MM.1S (cell line): ENCODE measurements at regions not wholly inside any gene's neighbourhood (a gene's known extent, or its start where the extent isn't known, plus 50 kb on each side); places are given as distances from the start of the nearest gene placed in this dataset.

Source experiments
- DNase-seq: peaks from one replicate; pipeline ENCODE4 v3.0.0-alpha.2; 2015
- H2AFZ ChIP-seq: fragments of 300-600 bp; sonication (generic); 2 replicates; pipeline ENCODE4 v1.6.0; 2016; ENCODE audit warnings: antibody characterized with exemption, low read length
- H3F3A ChIP-seq: fragments of 300-600 bp; sonication (generic); 2 replicates; pipeline ENCODE4 v1.6.1; 2016; ENCODE audit warnings: mild to moderate bottlenecking, antibody characterized with exemption, low read length, moderate library complexity, mixed read lengths; ENCODE audit not compliant: insufficient read depth
- H3K27ac ChIP-seq: fragments of 300-600 bp; sonication (generic); 2 replicates; pipeline ENCODE4 v1.5.1; 2016; ENCODE audit warnings: mild to moderate bottlenecking, low read length
- H3K27me3 ChIP-seq: fragments of 300-600 bp; sonication (generic); replicated peaks from 2 replicates; pipeline ENCODE4 v1.6.0; 2016; ENCODE audit warnings: low read length; ENCODE audit not compliant: insufficient read depth
- H3K36me3 ChIP-seq: fragments of 300-600 bp; sonication (generic); replicated peaks from 2 replicates; pipeline ENCODE4 v1.6.1; 2016; ENCODE audit warnings: mild to moderate bottlenecking, low read length, mixed read lengths; ENCODE audit not compliant: insufficient read depth
- H3K4me1 ChIP-seq: fragments of 300-600 bp; sonication (generic); 2 replicates; pipeline ENCODE4 v1.6.1; 2016; ENCODE audit warnings: low read length, mixed read lengths
- H3K4me2 ChIP-seq: fragments of 300-600 bp; sonication (generic); 2 replicates; pipeline ENCODE4 v1.6.0; 2016; ENCODE audit warnings: low read depth, low read length
- H3K4me3 ChIP-seq: fragments of 300-600 bp; sonication (generic); 2 replicates; pipeline ENCODE4 v1.5.1; 2016; ENCODE audit warnings: low read length, mixed read lengths
- H3K79me2 ChIP-seq: fragments of 300-600 bp; sonication (generic); 2 replicates; pipeline ENCODE4 v1.6.1; 2016; ENCODE audit warnings: mixed run types, low read length, mixed read lengths
- H3K9ac ChIP-seq: fragments of 300-600 bp; sonication (generic); 2 replicates; pipeline ENCODE4 v1.6.1; 2016; ENCODE audit warnings: low read length, mixed read lengths
- H3K9me2 ChIP-seq: fragments of 300-600 bp; sonication (generic); replicated peaks from 2 replicates; pipeline ENCODE4 v1.6.1; 2016; ENCODE audit warnings: mild to moderate bottlenecking, low read length, mixed read lengths; ENCODE audit not compliant: insufficient read depth
- H3K9me3 ChIP-seq: fragments of 300-600 bp; sonication (generic); replicated peaks from 2 replicates; pipeline ENCODE4 v1.6.1; 2016; ENCODE audit warnings: mild to moderate bottlenecking, low read length, mixed read lengths; ENCODE audit not compliant: insufficient read depth
- H4K20me1 ChIP-seq: fragments of 300-600 bp; sonication (generic); 2 replicates; pipeline ENCODE4 v1.6.1; 2016; ENCODE audit warnings: mild to moderate bottlenecking, low read length, moderate library complexity, mixed read lengths; ENCODE audit not compliant: insufficient read depth
- CTCF ChIP-seq: fragments of 300-600 bp; sonication (generic); IDR thresholded peaks from 2 replicates; pipeline ENCODE4 v1.5.1; 2016; ENCODE audit warnings: antibody characterized with exemption, low read length, mixed read lengths
- EZH2 ChIP-seq: fragments of 300-600 bp; sonication (generic); optimal IDR thresholded peaks from 2 replicates; pipeline ENCODE3; 2017; ENCODE audit warnings: low read depth, mild to moderate bottlenecking, antibody characterized with exemption, low read length, mixed read lengths
- EZH2phosphoT487 ChIP-seq: fragments of 300-600 bp; sonication (generic); IDR thresholded peaks from 2 replicates; pipeline ENCODE4 v1.6.1; 2018; ENCODE audit warnings: antibody characterized with exemption, low read length

- no peak for DNase-seq
- no peak overlapping the region for H3K9ac ChIP-seq
- no peak overlapping the region for H3K4me2 ChIP-seq
- H3K9me2 ChIP-seq = no peaks in the 10 kb centered on the region
- H4K20me1 ChIP-seq = no peaks in the 10 kb centered on the region
- peaks cover 8% of the 10 kb centered on the region for H3K4me1 ChIP-seq
- H3K27me3 ChIP-seq = no peaks in the 10 kb centered on the region
- no peaks in the 10 kb centered on the region for H3K36me3 ChIP-seq
- H3K4me3 ChIP-seq = no peak overlapping the region
- no peak overlapping the region for H3K27ac ChIP-seq
- no peak overlapping the region for H2AFZ ChIP-seq
- no peaks in the 10 kb centered on the region for H3K79me2 ChIP-seq
- no peaks in the 10 kb centered on the region for H3K9me3 ChIP-seq
- H3F3A ChIP-seq = no peaks in the 10 kb centered on the region
- TF ChIP-seq EZH2 (no peak), EZH2phosphoT487 (no peak), CTCF (no peak)
Observed at GRCh38 chr20:24381886-24382285, 87.5 kb upstream of the SYNDIG1 start.

GRCh38 chr20:24379484-24379927 is 89.9 kb upstream of the SYNDIG1 start:
- no peaks in the 10 kb centered on the region for H3F3A ChIP-seq
- no peak for DNase-seq
- no peak overlapping the region for H3K4me2 ChIP-seq
- no peaks in the 10 kb centered on the region for H3K9me3 ChIP-seq
- no peaks in the 10 kb centered on the region for H3K79me2 ChIP-seq
- H2AFZ ChIP-seq = no peak overlapping the region
- no peak overlapping the region for H3K4me3 ChIP-seq
- H3K9ac ChIP-seq = no peak overlapping the region
- peaks cover 8% of the 10 kb centered on the region for H3K4me1 ChIP-seq
- H4K20me1 ChIP-seq = no peaks in the 10 kb centered on the region
- no peak overlapping the region for H3K27ac ChIP-seq
- no peaks in the 10 kb centered on the region for H3K9me2 ChIP-seq
- no peaks in the 10 kb centered on the region for H3K36me3 ChIP-seq
- no peaks in the 10 kb centered on the region for H3K27me3 ChIP-seq
- no peak for TF ChIP-seq EZH2phosphoT487
- no peak for TF ChIP-seq EZH2
- no peak for TF ChIP-seq CTCF

GRCh38 chr20:24378661-24379483 is 90.6 kb upstream of the SYNDIG1 start:
- Histone ChIP-seq H3K4me3 (no peak overlapping the region), H3K79me2 (no peaks in the 10 kb centered on the region), H3K9me3 (no peaks in the 10 kb centered on the region), H2AFZ (no peak overlapping the region), H3K4me1 (peaks cover 8% of the 10 kb centered on the region), H3K36me3 (no peaks in the 10 kb centered on the region), H4K20me1 (no peaks in the 10 kb centered on the region), H3K27ac (no peak overlapping the region), H3K27me3 (no peaks in the 10 kb centered on the region), H3K9ac (no peak overlapping the region), H3K9me2 (no peaks in the 10 kb centered on the region), H3F3A (no peaks in the 10 kb centered on the region), H3K4me2 (no peak overlapping the region)
- TF ChIP-seq CTCF (no peak), EZH2 (no peak), EZH2phosphoT487 (no peak)
- DNase-seq = no peak
